ENCODE measurements at regions not wholly inside any gene's neighbourhood (a gene's known extent, or its start where the extent isn't known, plus 50 kb on each side); places are given as distances from the start of the nearest gene placed in this dataset.
"Not testable (repeated sequence)": the region's sequence is repeated elsewhere in the genome, so short reads cannot be mapped to it uniquely, and the experiment has no call there.

GRCh38 chr9:118677936-118678653 lies 691.1 kb downstream of the BRINP1 start:
- not testable (repeated sequence) for DNase-seq

- no peak for DNase-seq
Observed at GRCh38 chr9:118686959-118687358, 682.3 kb downstream of the BRINP1 start.

- DNase-seq = no peak
Observed at GRCh38 chr9:118689280-118689679, 680.0 kb downstream of the BRINP1 start.

- no peak for DNase-seq
Observed at GRCh38 chr9:118692613-118693012, 676.6 kb downstream of the BRINP1 start.

- no peak for DNase-seq
Observed at GRCh38 chr9:118693645-118694044, 675.6 kb downstream of the BRINP1 start.

GRCh38 chr9:118695249-118695648 lies 674.0 kb downstream of the BRINP1 start:
- DNase-seq = not testable (repeated sequence)

GRCh38 chr9:118701985-118702384 lies 667.2 kb downstream of the BRINP1 start:
- DNase-seq = no peak

GRCh38 chr9:118711843-118712242 lies 657.4 kb downstream of the BRINP1 start:
- no peak for DNase-seq

- no peak for DNase-seq
Observed at GRCh38 chr9:118721276-118721675, 648.0 kb downstream of the BRINP1 start.

GRCh38 chr9:118721923-118722322 lies 647.3 kb downstream of the BRINP1 start:
- DNase-seq = no peak

GRCh38 chr9:118729981-118730380 lies 639.3 kb downstream of the BRINP1 start:
- no peak for DNase-seq

GRCh38 chr9:118732998-118733397 lies 636.2 kb downstream of the BRINP1 start:
- no peak for DNase-seq

- DNase-seq = no peak
Observed at GRCh38 chr9:118734696-118735095, 634.5 kb downstream of the BRINP1 start.

GRCh38 chr9:118736406-118736805 lies 632.8 kb downstream of the BRINP1 start:
- no peak for DNase-seq

GRCh38 chr9:118751077-118751847 lies 618.0 kb downstream of the BRINP1 start:
- DNase-seq = no peak

GRCh38 chr9:118751848-118752223 lies 617.4 kb downstream of the BRINP1 start:
- no peak for DNase-seq

- no peak for DNase-seq
Observed at GRCh38 chr9:118761016-118761790, 608.0 kb downstream of the BRINP1 start.

GRCh38 chr9:118767571-118767970 lies 601.7 kb downstream of the BRINP1 start:
- DNase-seq = no peak

- no peak for DNase-seq
Observed at GRCh38 chr9:118782790-118783463, 586.3 kb downstream of the BRINP1 start.

GRCh38 chr9:118784033-118784432 lies 585.2 kb downstream of the BRINP1 start:
- no peak for DNase-seq

- DNase-seq = no peak
Observed at GRCh38 chr9:118785456-118785855, 583.8 kb downstream of the BRINP1 start.

- no peak for DNase-seq
Observed at GRCh38 chr9:118786877-118787276, 582.4 kb downstream of the BRINP1 start.

GRCh38 chr9:118809160-118809625 lies 560.0 kb downstream of the BRINP1 start:
- DNase-seq = no peak
